ENCODE measurements at regions not wholly inside any gene's neighbourhood (a gene's known extent, or its start where the extent isn't known, plus 50 kb on each side); places are given as distances from the start of the nearest gene placed in this dataset.

GRCh38 chr11:82004537-82005213 is 729.0 kb downstream of the FAM181B start:
- Mint-ChIP-seq H3K4me1 (no peaks in the 10 kb centered on the region), H3K27me3 (no peaks in the 10 kb centered on the region), H3K4me3 (no peak overlapping the region), H3K9me3 (peaks cover 0 to 1% of the 10 kb centered on the region in 2 donors), H3K36me3 (no peaks in the 10 kb centered on the region), H3K27ac (no peak overlapping the region)
- DNase-seq (no peak), ATAC-seq (replicated peaks) (no peak)

DNA sequence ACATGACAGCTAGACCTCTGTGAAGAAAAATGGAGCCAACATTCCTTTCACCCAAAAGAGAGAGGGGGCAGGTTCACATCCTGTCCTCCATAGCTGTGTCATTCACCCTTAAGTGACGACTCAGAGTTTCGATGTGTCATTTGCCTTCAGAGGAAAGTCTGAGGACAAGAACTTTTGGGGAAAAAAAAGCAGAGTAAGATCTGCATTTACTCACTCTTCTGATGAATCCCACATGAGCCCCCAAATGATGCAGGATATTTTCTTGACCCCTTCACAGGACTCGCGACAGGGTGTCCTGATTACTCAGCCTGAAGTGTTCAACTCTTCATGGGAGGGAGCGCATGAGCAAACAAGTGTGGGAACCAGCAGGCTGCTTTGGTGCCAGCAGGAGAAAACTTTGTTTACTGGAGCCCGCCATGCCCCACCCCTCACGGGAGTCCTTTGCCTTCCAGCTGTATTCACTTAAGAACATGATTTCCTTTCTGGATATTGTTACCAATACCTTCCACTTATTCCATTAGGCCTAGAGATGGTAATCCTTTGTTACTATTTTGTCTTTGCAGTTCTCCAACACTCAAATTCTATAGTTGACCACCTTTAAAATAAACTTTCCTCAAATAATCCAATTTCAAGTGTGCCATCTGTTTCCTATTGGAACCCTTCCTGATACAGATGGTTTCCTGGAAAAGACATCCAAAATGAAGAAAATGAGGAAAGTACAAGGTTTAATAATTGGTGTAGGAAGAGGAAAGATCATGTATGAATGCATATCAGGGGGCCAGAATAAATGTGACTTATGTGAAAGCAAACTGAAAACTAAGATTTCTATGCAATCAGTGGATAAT is 729.8 kb downstream of the FAM181B start:
- Mint-ChIP-seq H3K4me3 (no peak overlapping the region), H3K27ac (no peak overlapping the region)
- no peak for ATAC-seq (replicated peaks)

DNA sequence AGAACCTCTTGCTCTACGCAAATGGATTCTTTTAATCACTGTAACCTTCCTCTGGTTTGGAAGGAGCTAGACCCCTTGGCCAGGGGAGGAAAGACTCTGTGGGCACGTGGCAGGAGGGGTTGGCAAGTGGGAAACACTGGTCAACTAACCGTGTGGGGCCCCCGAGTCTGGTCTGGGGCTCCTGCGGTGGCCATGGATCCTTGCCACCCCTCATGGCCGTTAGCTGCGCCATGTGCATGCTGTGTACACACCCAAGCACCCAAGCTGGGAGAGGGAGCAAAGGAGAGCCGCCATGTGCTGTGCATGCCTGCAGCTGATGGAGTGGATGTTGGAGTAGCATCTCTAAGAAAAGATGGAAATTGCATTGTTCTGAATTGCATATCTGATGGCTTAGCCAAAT is 730.6 kb downstream of the FAM181B start:
- no peaks in the 10 kb centered on the region for H3K4me1 Mint-ChIP-seq
- no peaks in the 10 kb centered on the region for H3K27me3 Mint-ChIP-seq
- peaks cover 0 to 1% of the 10 kb centered on the region in 2 donors for H3K9me3 Mint-ChIP-seq
- DNase-seq (no peak), ATAC-seq (replicated peaks) (no peak)
- H3K36me3 Mint-ChIP-seq = no peaks in the 10 kb centered on the region
- no peak overlapping the region for H3K27ac Mint-ChIP-seq
- no peak overlapping the region for H3K4me3 Mint-ChIP-seq

More for the DNA sequence above, 729.8 kb downstream of the FAM181B start:
- no peaks in the 10 kb centered on the region for H3K36me3 Mint-ChIP-seq
- H3K27me3 Mint-ChIP-seq = no peaks in the 10 kb centered on the region
- H3K9me3 Mint-ChIP-seq = peaks cover 0 to 1% of the 10 kb centered on the region in 2 donors
- DNase-seq = no peak
- no peaks in the 10 kb centered on the region for H3K4me1 Mint-ChIP-seq

- no peak for DNase-seq
- Mint-ChIP-seq H3K9me3 (no peaks in the 10 kb centered on the region), H3K27me3 (no peaks in the 10 kb centered on the region), H3K36me3 (no peaks in the 10 kb centered on the region), H3K27ac (no peak overlapping the region), H3K4me3 (no peak overlapping the region), H3K4me1 (no peaks in the 10 kb centered on the region)
- no peak for ATAC-seq (replicated peaks)
Observed at GRCh38 chr11:81995889-81996288, 737.8 kb downstream of the FAM181B start.

DNA sequence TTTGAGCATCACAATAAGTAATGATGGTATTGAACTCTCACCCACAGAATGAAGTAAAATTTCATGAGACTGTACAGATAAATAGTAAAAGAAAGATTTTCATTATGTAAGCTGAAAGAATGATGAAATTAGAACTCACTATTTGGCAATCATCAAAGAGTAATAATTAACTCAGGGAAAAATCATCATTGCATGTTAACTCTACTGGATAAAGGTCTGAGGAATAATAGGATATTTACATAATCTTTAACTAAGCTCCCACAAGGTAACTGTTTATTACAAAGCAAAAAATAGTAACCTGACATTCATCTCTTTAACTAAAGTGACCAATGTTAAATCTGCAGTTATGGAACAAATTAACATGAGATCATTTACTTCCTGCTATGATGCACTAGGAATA is 739.9 kb downstream of the FAM181B start:
- Mint-ChIP-seq H3K4me1 (no peaks in the 10 kb centered on the region), H3K27me3 (no peaks in the 10 kb centered on the region), H3K9me3 (no peaks in the 10 kb centered on the region), H3K4me3 (no peak overlapping the region), H3K36me3 (no peaks in the 10 kb centered on the region), H3K27ac (no peak overlapping the region)
- DNase-seq (no peak), ATAC-seq (replicated peaks) (no peak)

- Mint-ChIP-seq H3K4me1 (no peaks in the 10 kb centered on the region), H3K4me3 (no peak overlapping the region), H3K27ac (no peak overlapping the region), H3K9me3 (no peaks in the 10 kb centered on the region), H3K27me3 (no peaks in the 10 kb centered on the region), H3K36me3 (no peaks in the 10 kb centered on the region)
- ATAC-seq (replicated peaks) = no peak
- no peak for DNase-seq
Observed at GRCh38 chr11:81990659-81991443, 742.8 kb downstream of the FAM181B start.

GRCh38 chr11:81989093-81989492 is 744.6 kb downstream of the FAM181B start:
- no peak overlapping the region for H3K4me3 Mint-ChIP-seq
- no peaks in the 10 kb centered on the region for H3K4me1 Mint-ChIP-seq
- no peaks in the 10 kb centered on the region for H3K27me3 Mint-ChIP-seq
- peaks cover 0 to 5% of the 10 kb centered on the region in 2 donors for H3K9me3 Mint-ChIP-seq
- H3K27ac Mint-ChIP-seq = no peak overlapping the region
- DNase-seq (no peak), ATAC-seq (replicated peaks) (no peak)
- no peaks in the 10 kb centered on the region for H3K36me3 Mint-ChIP-seq

GRCh38 chr11:81987829-81988472 is 745.7 kb downstream of the FAM181B start:
- ATAC-seq (replicated peaks) = no peak
- H3K4me1 Mint-ChIP-seq = no peaks in the 10 kb centered on the region
- H3K27me3 Mint-ChIP-seq = no peaks in the 10 kb centered on the region
- H3K36me3 Mint-ChIP-seq = no peaks in the 10 kb centered on the region
- no peak overlapping the region for H3K4me3 Mint-ChIP-seq
- DNase-seq = no peak
- H3K9me3 Mint-ChIP-seq = peaks cover 0 to 5% of the 10 kb centered on the region in 2 donors
- H3K27ac Mint-ChIP-seq = no peak overlapping the region

DNA sequence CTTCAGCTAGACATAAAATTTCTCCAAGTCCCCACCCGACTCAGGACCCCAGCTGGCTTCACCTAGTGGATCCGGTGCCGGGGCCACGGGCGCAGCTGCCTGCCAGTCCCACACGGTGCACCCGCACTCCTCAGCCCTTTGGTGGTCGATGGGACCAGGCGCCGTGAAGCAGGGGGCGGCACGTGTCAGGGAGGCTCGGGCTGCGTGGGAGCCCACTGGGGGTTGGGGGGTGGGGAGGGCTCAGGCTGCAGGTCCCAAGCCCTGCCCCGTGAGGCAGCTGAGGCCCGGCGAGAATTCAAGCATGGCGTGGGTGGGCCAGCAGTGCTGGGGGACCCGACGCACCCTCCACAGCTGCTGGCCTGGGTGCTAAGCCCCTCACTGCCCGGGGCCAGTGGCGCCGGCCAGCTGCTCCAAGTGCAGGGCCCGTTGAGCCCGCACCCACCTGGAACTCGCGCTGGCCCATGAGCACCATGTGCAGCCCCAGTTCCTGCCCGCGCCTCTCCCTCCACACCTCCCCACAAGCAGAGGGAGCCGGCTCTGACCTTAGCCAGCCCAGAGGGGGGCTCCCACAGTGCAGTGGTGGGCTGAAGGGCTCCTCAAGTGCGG is 747.0 kb downstream of the FAM181B start:
- H3K4me1 Mint-ChIP-seq = no peaks in the 10 kb centered on the region
- ATAC-seq (replicated peaks) (no peak), DNase-seq (no peak)
- no peak overlapping the region for H3K27ac Mint-ChIP-seq
- peaks cover 0 to 5% of the 10 kb centered on the region in 2 donors for H3K9me3 Mint-ChIP-seq
- no peak overlapping the region for H3K4me3 Mint-ChIP-seq
- no peaks in the 10 kb centered on the region for H3K36me3 Mint-ChIP-seq
- H3K27me3 Mint-ChIP-seq = no peaks in the 10 kb centered on the region

- H3K27me3 Mint-ChIP-seq = no peaks in the 10 kb centered on the region
- H3K27ac Mint-ChIP-seq = no peak overlapping the region
- H3K36me3 Mint-ChIP-seq = no peaks in the 10 kb centered on the region
- no peak overlapping the region for H3K4me3 Mint-ChIP-seq
- ATAC-seq (replicated peaks) (peak; percentile 34 to 54), DNase-seq (no peak)
- peaks cover 7 to 8% of the 10 kb centered on the region in 2 donors for H3K9me3 Mint-ChIP-seq
- H3K4me1 Mint-ChIP-seq = peaks cover 0 to 4% of the 10 kb centered on the region in 2 donors
Observed at GRCh38 chr11:81979448-81979847, 754.2 kb downstream of the FAM181B start.

GRCh38 chr11:81975261-81975900 is 758.3 kb downstream of the FAM181B start:
- no peak for ATAC-seq (replicated peaks)
- peaks cover 0 to 4% of the 10 kb centered on the region in 2 donors for H3K4me1 Mint-ChIP-seq
- no peaks in the 10 kb centered on the region for H3K27me3 Mint-ChIP-seq
- peaks cover 7 to 8% of the 10 kb centered on the region in 2 donors for H3K9me3 Mint-ChIP-seq
- DNase-seq = no peak
- H3K36me3 Mint-ChIP-seq = no peaks in the 10 kb centered on the region
- H3K4me3 Mint-ChIP-seq = no peak overlapping the region
- H3K27ac Mint-ChIP-seq = no peak overlapping the region

DNA sequence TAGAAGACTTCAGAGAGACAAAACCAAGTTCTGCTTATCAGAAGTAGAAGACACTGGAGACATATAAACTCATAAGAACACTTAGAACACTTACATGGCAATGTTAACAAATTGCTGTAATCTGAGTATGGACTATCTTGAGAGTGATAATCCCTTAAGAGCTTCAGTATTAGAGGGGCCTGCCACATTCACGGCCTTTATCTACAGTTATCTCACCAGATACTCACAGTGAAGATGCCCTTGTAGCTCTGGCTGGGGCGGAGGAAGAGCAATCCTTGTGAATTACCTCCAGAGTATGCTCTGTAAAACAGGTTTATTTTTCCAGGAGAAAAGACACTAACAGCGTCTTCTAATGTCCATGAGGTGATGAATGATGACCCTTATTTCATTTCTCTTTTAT is 762.8 kb downstream of the FAM181B start:
- H3K4me1 Mint-ChIP-seq = peaks cover 2 to 7% of the 10 kb centered on the region in 2 donors

DNA sequence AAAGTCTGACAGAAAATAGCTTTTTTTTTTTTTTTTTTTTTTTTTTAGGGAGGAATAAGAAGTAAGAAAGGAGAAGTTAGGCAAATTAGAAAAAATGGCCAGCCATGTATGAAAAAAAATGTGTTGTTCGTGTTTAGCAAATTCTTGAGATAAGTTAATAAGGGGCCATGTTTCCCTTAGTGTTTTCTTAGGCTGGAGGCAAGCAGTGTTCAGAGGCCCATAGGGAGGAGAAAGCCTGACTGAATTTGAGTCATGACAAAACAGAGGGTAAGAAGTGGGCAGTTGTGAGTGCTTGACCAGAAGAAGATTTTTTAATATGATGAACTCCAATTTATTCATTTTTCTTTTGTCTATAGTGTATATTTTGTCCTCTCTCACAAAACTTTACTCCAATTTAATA is 766.4 kb downstream of the FAM181B start:
- Mint-ChIP-seq H3K4me1 (peaks cover 2 to 7% of the 10 kb centered on the region in 2 donors), H3K27ac (no peak overlapping the region), H3K9me3 (no peaks in the 10 kb centered on the region), H3K27me3 (no peaks in the 10 kb centered on the region), H3K4me3 (no peak overlapping the region), H3K36me3 (no peaks in the 10 kb centered on the region)
- ATAC-seq (replicated peaks) (no peak), DNase-seq (no peak)

More for the DNA sequence above, 762.8 kb downstream of the FAM181B start:
- Mint-ChIP-seq H3K4me3 (no peak overlapping the region), H3K36me3 (no peaks in the 10 kb centered on the region), H3K27ac (no peak overlapping the region), H3K9me3 (no peaks in the 10 kb centered on the region), H3K27me3 (no peaks in the 10 kb centered on the region)
- DNase-seq (no peak), ATAC-seq (replicated peaks) (no peak)

All from stimulated activated naive B cell treated with anti-CD40 and anti-IgM and Interleukin-4, amounts not matched to agents 10 μg/mL and 1 μg/mL and 100 μg/mL, for 72 hours (primary cell).